Kidney (tissue), 13 donors: ENCODE measurements at regions not wholly inside any gene's neighbourhood (a gene's known extent, or its start where the extent isn't known, plus 50 kb on each side); places are given as distances from the start of the nearest gene placed in this dataset.

Experiments used
- DNase-seq, 5 donors: peaks; one replicate each; pipeline ENCODE4 v3.0.0-alpha.2; 2013 to 2020
- FAIRE-seq: peaks from 2 replicates; lab custom pipeline; 2012; peaks lifted over from hg19 to GRCh38; lab: Jason Lieb, UNC
- H3K27ac ChIP-seq, 2 donors: one replicate each; pipeline ENCODE4 v1.7.0; 2013; ENCODE audit warnings: low read depth in 2 of 2, low read length in 2 of 2, inconsistent platforms in 1 of 2
- H3K27me3 ChIP-seq: one replicate; pipeline ENCODE4 v1.7.1; 2013; ENCODE audit warnings: low read length, inconsistent platforms; ENCODE audit not compliant: control insufficient read depth, insufficient read depth
- H3K36me3 ChIP-seq, 3 donors: one replicate each; pipeline versions ENCODE4 v1.7.0 to v1.7.1; 2013; ENCODE audit warnings: low read length in 3 of 3, control low read depth in 1 of 3, inconsistent platforms in 1 of 3; ENCODE audit not compliant: insufficient read depth in 3 of 3, control insufficient read depth in 2 of 3
- H3K4me1 ChIP-seq, 3 donors: one replicate each; pipeline versions ENCODE4 v1.7.0 to v1.7.1; 2013; ENCODE audit warnings: low read length in 3 of 3, inconsistent platforms in 1 of 3, low read depth in 1 of 3; ENCODE audit not compliant: control insufficient read depth in 2 of 3, insufficient read depth in 2 of 3
- H3K4me3 ChIP-seq, 3 donors: one replicate each; pipeline versions ENCODE4 v1.7.0 to v1.8.1; 2013; ENCODE audit warnings: low read length in 3 of 3, control low read depth in 1 of 3, inconsistent platforms in 1 of 3
- H3K9ac ChIP-seq, 3 donors: one replicate each; pipeline versions ENCODE4 v1.7.0 to v1.7.1; 2013; ENCODE audit warnings: low read length in 3 of 3, control low read depth in 1 of 3, inconsistent platforms in 1 of 3
- H3K9me3 ChIP-seq, 3 donors: one replicate each; pipeline versions ENCODE4 v1.7.0 to v1.7.1; 2013; ENCODE audit warnings: low read length in 3 of 3, control low read depth in 1 of 3, inconsistent platforms in 1 of 3; ENCODE audit not compliant: control insufficient read depth in 2 of 3, insufficient read depth in 1 of 3
- intact Hi-C: fragments of 100-400 bp; cut with DNase I; formaldehyde crosslinking; loops from one replicate; pipeline ENCODE4 v1.11.1; 2022
- TF ChIP-seq, protein P1 (sequence below): IDR thresholded peaks from 3 replicates; pipeline ENCODE4 v1.5.1; 2012; ENCODE audit warnings: mild to moderate bottlenecking, moderate library complexity, borderline replicate concordance; ENCODE audit not compliant: insufficient read depth; ENCODE audit errors: extremely low read depth
- donor health status: control.
- donor health status: control.
- donor health status: control.
- donor health status: control.
- donor health status: control.
- donor health status: DM: yes; HTN: yes; CAD: no.
- donor health status: Normal renal cell carcinoma (clear cell type).

DNA sequence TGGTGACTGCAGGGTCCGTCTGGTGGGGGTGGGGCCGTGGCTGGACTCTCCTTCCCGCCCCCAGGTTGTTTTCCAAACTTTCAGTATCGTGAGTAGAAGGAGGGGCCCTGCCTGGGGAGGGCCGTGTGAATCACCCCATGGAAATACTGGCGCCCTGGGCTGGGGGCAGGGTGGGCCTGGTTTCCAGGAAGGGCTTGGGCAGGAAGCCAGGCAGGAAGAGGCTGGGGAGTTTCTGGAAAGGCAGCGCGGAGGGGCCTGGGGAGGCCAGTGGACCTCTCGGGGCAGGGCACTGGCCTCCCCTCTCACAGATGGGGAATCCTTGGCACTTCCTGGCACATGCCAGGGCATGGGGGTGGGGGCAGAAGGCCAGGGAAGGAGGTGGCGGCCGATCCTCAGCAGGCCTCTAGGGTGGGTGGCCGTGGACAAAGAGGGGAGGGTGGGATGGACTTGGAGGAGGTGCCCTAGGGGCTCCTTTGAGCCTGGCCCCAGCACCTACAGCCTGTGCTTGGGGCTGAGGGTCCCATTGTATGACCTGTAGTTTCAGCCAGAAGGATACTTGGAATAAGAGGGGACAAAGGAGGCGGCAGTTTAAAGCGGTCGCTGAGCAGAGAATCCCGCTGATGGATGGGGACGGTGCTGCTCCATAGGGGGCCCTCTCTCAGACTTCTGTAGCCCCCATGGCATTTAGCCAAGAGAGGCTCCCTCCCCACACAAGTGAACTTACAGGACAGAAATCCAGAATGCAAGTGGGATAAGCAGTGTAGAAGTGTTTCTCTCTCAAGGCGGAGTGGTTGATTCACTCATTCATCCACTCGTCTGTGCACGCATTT is 56.5 kb upstream of the GATA2 start:
- Histone ChIP-seq H3K9me3 (no peaks in the 10 kb centered on the region), H3K4me3 (no peak overlapping the region), H3K27ac (peak overlapping the region; percentile 36 to 63), H3K27me3 (no peaks in the 10 kb centered on the region), H3K36me3 (no peaks in the 10 kb centered on the region), H3K4me1 (peaks cover 0 to 2% (median 0%) of the 10 kb centered on the region in 3 donors), H3K9ac (no peak overlapping the region)
- intact Hi-C loops: no loop called here
- FAIRE-seq: no peak
- DNase-seq: peak; percentile 71 to 97 (median 75)
- TF ChIP-seq, protein P1, sequence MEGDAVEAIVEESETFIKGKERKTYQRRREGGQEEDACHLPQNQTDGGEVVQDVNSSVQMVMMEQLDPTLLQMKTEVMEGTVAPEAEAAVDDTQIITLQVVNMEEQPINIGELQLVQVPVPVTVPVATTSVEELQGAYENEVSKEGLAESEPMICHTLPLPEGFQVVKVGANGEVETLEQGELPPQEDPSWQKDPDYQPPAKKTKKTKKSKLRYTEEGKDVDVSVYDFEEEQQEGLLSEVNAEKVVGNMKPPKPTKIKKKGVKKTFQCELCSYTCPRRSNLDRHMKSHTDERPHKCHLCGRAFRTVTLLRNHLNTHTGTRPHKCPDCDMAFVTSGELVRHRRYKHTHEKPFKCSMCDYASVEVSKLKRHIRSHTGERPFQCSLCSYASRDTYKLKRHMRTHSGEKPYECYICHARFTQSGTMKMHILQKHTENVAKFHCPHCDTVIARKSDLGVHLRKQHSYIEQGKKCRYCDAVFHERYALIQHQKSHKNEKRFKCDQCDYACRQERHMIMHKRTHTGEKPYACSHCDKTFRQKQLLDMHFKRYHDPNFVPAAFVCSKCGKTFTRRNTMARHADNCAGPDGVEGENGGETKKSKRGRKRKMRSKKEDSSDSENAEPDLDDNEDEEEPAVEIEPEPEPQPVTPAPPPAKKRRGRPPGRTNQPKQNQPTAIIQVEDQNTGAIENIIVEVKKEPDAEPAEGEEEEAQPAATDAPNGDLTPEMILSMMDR: no peak

DNA sequence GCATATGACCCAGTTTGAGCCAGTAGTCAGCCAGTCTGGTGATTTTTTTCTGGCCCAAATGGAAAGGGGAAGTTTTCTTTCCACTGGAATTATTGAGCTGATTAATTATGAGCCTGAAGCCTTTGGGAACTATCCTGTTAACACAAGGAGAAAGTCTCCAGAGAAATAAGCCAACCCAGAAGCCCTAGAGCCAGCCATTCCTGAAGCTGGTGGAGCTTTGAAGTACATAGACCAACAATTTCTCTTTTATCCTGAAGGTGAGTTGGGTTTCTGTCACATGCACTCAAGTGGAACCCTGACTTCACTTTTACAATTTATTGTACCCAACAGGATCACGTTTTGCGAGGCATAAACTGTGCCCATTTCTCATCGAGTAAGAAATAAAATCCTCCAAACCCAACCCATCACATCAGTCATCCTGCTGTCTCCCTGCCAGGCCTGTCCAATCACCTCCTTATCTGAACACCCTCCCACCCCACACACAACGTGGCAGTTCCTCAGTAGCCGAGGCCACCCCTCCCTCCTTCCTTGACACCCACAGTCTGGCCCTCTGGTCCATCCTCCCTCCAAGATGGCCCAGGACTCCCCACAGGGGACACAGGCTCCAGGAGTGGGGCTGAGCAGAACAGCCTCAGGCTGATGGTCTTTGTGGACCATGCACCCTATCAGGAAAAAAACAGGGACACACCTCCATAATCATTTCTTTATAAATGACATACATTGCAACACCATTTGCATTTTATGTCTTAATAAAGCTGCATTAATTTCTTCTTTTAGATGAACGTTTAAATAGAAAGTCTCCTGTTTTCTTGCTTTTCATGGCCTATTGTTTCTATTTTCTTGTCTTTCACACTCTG is 55.7 kb upstream of the GATA2 start:
- no peak overlapping the region for H3K4me3 ChIP-seq
- intact Hi-C loops: no loop called here
- no peaks in the 10 kb centered on the region for H3K27me3 ChIP-seq
- TF ChIP-seq, protein P1: no peak
- H3K27ac ChIP-seq: peak overlapping the region in 1 of 2 donors; percentile 23
- FAIRE-seq (no peak), DNase-seq (peak in 1 of 5 donors; percentile 80)
- H3K9ac ChIP-seq: no peak overlapping the region
- H3K36me3 ChIP-seq: no peaks in the 10 kb centered on the region
- H3K4me1 ChIP-seq: peaks cover 0 to 2% (median 0%) of the 10 kb centered on the region in 3 donors
- H3K9me3 ChIP-seq: peaks cover 0 to under 1% (median 0%) of the 10 kb centered on the region in 3 donors

DNA sequence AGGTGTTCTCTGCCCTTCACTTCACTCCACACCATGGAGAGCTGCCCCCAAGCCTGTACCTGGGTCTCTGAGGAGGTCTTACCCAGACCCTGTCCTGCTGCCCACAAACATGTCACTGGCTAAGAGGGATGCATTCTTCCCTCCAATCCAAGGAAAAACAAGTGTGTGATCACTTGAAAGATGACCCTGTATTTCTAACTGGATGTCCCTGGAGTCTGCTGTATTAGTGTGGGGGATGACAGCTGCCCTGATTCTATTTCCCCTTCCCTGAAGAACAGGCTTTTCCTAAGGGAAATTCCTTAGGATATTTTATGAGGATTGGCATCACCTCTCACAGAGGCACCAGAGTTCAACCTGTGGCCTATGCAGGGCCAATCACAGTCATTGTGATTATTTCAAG is 55.0 kb upstream of the GATA2 start:
- no peak overlapping the region for H3K9ac ChIP-seq
- no peaks in the 10 kb centered on the region for H3K27me3 ChIP-seq
- DNase-seq (peak in 3 of 5 donors; percentile 34 to 62 (median 58)), FAIRE-seq (no peak)
- H3K9me3 ChIP-seq: peaks cover 0 to 7% (median 0%) of the 10 kb centered on the region in 3 donors
- H3K36me3 ChIP-seq: no peaks in the 10 kb centered on the region
- H3K4me1 ChIP-seq: peaks cover 0 to 2% (median 0%) of the 10 kb centered on the region in 3 donors
- TF ChIP-seq, protein P1: no peak
- intact Hi-C loops: no loop called here
- no peak overlapping the region for H3K4me3 ChIP-seq
- no peak overlapping the region for H3K27ac ChIP-seq
